HUES6 (cell line): ENCODE measurements at regions not wholly inside any gene's neighbourhood (a gene's known extent, or its start where the extent isn't known, plus 50 kb on each side); places are given as distances from the start of the nearest gene placed in this dataset.

Source experiments
- H3K27ac ChIP-seq: 2 replicates; pipeline ENCODE4 v1.7.0; 2013; ENCODE audit warnings: low read depth, mild to moderate bottlenecking, low read length, inconsistent platforms
- H3K27me3 ChIP-seq: 2 replicates; pipeline ENCODE4 v1.6.1; 2013; ENCODE audit warnings: low read length; ENCODE audit not compliant: control insufficient read depth, insufficient read depth
- H3K36me3 ChIP-seq: 2 replicates; pipeline ENCODE4 v1.6.1; 2013; ENCODE audit warnings: low read length; ENCODE audit not compliant: control insufficient read depth, insufficient read depth
- H3K4me1 ChIP-seq: 2 replicates; pipeline ENCODE4 v1.6.1; 2013; ENCODE audit warnings: low read length; ENCODE audit not compliant: control insufficient read depth, insufficient read depth
- H3K4me3 ChIP-seq: 2 replicates; pipeline ENCODE4 v1.5.1; 2013; ENCODE audit warnings: low read depth, low read length
- H3K9ac ChIP-seq: one replicate; pipeline ENCODE4 v1.6.1; 2013; ENCODE audit warnings: mild to moderate bottlenecking, low read length
- H3K9me3 ChIP-seq: 2 replicates; pipeline ENCODE4 v1.6.1; 2013; ENCODE audit warnings: low read depth, low read length; ENCODE audit not compliant: control insufficient read depth, insufficient read depth

GRCh38 chr16:86354641-86355513, 155.4 kb upstream of the FOXF1 start:
- no peak overlapping the region for H3K4me3 ChIP-seq
- H3K27ac ChIP-seq: no peak overlapping the region
- H3K27me3 ChIP-seq: peaks cover 6% of the 10 kb centered on the region
- H3K4me1 ChIP-seq: peaks cover 50% of the 10 kb centered on the region
- no peak overlapping the region for H3K9ac ChIP-seq
- H3K9me3 ChIP-seq: peaks cover 26% of the 10 kb centered on the region
- no peaks in the 10 kb centered on the region for H3K36me3 ChIP-seq

DNA sequence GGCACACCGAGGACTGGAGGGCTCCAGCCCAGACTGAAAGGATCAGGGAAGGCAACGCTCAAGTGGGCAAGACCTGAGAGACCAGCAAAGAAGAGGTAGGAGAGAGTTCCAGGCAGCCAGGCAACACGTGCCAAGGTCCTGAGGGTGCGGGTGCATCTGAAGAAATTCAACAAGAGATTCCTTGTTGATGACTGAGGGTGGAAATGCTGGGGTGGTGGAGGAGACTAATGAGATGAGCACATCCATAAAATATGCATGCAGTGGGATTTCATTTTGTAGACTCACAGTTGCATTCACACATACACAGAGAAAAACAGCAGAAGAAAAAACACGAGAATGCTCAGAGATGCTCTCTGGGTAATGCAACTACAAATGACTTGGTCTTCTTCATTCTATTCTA, 154.8 kb upstream of the FOXF1 start:
- H3K9me3 ChIP-seq: peaks cover 26% of the 10 kb centered on the region
- H3K9ac ChIP-seq: no peak overlapping the region
- no peaks in the 10 kb centered on the region for H3K36me3 ChIP-seq
- peaks cover 6% of the 10 kb centered on the region for H3K27me3 ChIP-seq
- no peak overlapping the region for H3K27ac ChIP-seq
- no peak overlapping the region for H3K4me3 ChIP-seq
- H3K4me1 ChIP-seq: peaks cover 44% of the 10 kb centered on the region

- Histone ChIP-seq H3K27me3 (peaks cover 6% of the 10 kb centered on the region), H3K9me3 (peaks cover 26% of the 10 kb centered on the region), H3K4me1 (peaks cover 43% of the 10 kb centered on the region), H3K9ac (no peak overlapping the region), H3K27ac (no peak overlapping the region), H3K36me3 (no peaks in the 10 kb centered on the region), H3K4me3 (no peak overlapping the region)
Observed at GRCh38 chr16:86355951-86356350, 154.4 kb upstream of the FOXF1 start.

GRCh38 chr16:86356804-86357203, 153.5 kb upstream of the FOXF1 start:
- Histone ChIP-seq H3K36me3 (no peaks in the 10 kb centered on the region), H3K27me3 (peaks cover 6% of the 10 kb centered on the region), H3K27ac (no peak overlapping the region), H3K4me1 (peaks cover 35% of the 10 kb centered on the region), H3K9me3 (peaks cover 26% of the 10 kb centered on the region), H3K9ac (no peak overlapping the region), H3K4me3 (no peak overlapping the region)

- Histone ChIP-seq H3K36me3 (no peaks in the 10 kb centered on the region), H3K9ac (no peak overlapping the region), H3K27ac (no peak overlapping the region), H3K27me3 (peaks cover 2% of the 10 kb centered on the region), H3K4me3 (no peak overlapping the region), H3K4me1 (peaks cover 35% of the 10 kb centered on the region), H3K9me3 (peaks cover 26% of the 10 kb centered on the region)
Observed at GRCh38 chr16:86357303-86357702, 153.0 kb upstream of the FOXF1 start.

- no peak overlapping the region for H3K9ac ChIP-seq
- H3K4me3 ChIP-seq: no peak overlapping the region
- H3K9me3 ChIP-seq: peaks cover 26% of the 10 kb centered on the region
- H3K27me3 ChIP-seq: no peaks in the 10 kb centered on the region; the same call in 1 of the 2 replicates
- no peaks in the 10 kb centered on the region for H3K36me3 ChIP-seq
- H3K4me1 ChIP-seq: peaks cover 41% of the 10 kb centered on the region
- H3K27ac ChIP-seq: no peak overlapping the region
Observed at GRCh38 chr16:86357950-86358349, 152.4 kb upstream of the FOXF1 start.

DNA sequence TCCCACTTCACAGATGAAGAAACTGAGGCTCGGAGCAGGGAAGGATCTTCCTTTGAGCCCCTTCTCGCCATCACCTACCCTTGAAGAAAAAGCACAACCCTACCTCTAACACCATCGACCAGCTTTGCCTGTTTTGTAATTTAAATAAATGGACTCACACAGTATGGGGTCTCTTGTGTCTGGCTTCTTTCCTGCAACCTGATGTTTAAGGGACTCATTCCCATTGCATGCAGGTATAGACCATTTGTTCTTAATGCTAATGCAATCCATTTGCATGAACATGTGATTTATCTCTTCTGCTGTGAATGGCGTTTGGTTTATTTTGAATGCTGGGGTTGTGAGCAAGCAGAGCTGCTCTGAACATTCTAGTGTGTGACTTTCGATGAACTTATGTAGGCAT, 150.8 kb upstream of the FOXF1 start:
- Histone ChIP-seq H3K4me1 (peaks cover 29% of the 10 kb centered on the region), H3K36me3 (no peaks in the 10 kb centered on the region), H3K27me3 (no peaks in the 10 kb centered on the region), H3K27ac (no peak overlapping the region), H3K9ac (no peak overlapping the region), H3K9me3 (peaks cover 26% of the 10 kb centered on the region), H3K4me3 (no peak overlapping the region)

- no peaks in the 10 kb centered on the region for H3K27me3 ChIP-seq
- no peak overlapping the region for H3K9ac ChIP-seq
- peaks cover 33% of the 10 kb centered on the region for H3K4me1 ChIP-seq
- no peaks in the 10 kb centered on the region for H3K36me3 ChIP-seq
- no peak overlapping the region for H3K27ac ChIP-seq
- peaks cover 2% of the 10 kb centered on the region for H3K9me3 ChIP-seq
- H3K4me3 ChIP-seq: no peak overlapping the region
Observed at GRCh38 chr16:86362155-86362849, 148.0 kb upstream of the FOXF1 start.

DNA sequence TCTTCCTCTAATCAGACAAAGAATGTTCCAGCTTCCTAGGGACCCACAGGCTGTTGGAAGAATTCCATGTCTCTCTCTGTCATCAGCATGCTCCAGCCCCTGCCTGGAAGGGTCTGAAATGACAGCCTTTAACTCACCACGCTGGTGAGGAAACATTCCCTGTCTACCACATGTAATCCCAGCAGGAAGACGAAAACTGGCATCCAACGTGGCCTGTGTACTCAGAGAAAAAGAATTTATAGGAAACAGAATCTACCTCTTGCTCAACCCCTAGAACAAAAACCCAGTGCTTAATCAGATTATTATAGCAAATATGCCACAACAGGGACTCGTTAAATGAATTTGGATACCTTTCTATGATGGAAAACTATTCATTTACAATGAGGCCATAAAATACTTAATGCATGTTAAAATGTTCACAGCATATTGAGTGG, 147.3 kb upstream of the FOXF1 start:
- Histone ChIP-seq H3K4me3 (no peak overlapping the region), H3K9ac (no peak overlapping the region), H3K27me3 (no peaks in the 10 kb centered on the region), H3K4me1 (peaks cover 38% of the 10 kb centered on the region), H3K36me3 (no peaks in the 10 kb centered on the region), H3K27ac (no peak overlapping the region), H3K9me3 (no peaks in the 10 kb centered on the region)

GRCh38 chr16:86363836-86364618, 146.3 kb upstream of the FOXF1 start:
- H3K4me1 ChIP-seq: peaks cover 30% of the 10 kb centered on the region
- no peak overlapping the region for H3K27ac ChIP-seq
- no peak overlapping the region for H3K9ac ChIP-seq
- H3K27me3 ChIP-seq: no peaks in the 10 kb centered on the region
- no peaks in the 10 kb centered on the region for H3K36me3 ChIP-seq
- no peaks in the 10 kb centered on the region for H3K9me3 ChIP-seq
- H3K4me3 ChIP-seq: no peak overlapping the region
